Left ventricle myocardium superior (tissue), 1 donor: ENCODE measurements at regions not wholly inside any gene's neighbourhood (a gene's known extent, or its start where the extent isn't known, plus 50 kb on each side); places are given as distances from the start of the nearest gene placed in this dataset.

Experiments
- ATAC-seq: fragments of 200-7000 bp; cut with Tn5 transposase; one replicate; pipeline ENCODE4 v1.9.1; 2020; ENCODE audit warnings: mild to moderate bottlenecking, moderate library complexity
- DNase-seq: peaks from one replicate; pipeline ENCODE4 v3.0.0-alpha.2; 2020
- intact Hi-C: fragments of 100-400 bp; cut with micrococcal nuclease; formaldehyde crosslinking; loops from one replicate; pipeline ENCODE4 v1.11.0; 2022
- donor health status: DM: no; HTN: yes; CAD: no; lungs with severe emphysema.

DNA sequence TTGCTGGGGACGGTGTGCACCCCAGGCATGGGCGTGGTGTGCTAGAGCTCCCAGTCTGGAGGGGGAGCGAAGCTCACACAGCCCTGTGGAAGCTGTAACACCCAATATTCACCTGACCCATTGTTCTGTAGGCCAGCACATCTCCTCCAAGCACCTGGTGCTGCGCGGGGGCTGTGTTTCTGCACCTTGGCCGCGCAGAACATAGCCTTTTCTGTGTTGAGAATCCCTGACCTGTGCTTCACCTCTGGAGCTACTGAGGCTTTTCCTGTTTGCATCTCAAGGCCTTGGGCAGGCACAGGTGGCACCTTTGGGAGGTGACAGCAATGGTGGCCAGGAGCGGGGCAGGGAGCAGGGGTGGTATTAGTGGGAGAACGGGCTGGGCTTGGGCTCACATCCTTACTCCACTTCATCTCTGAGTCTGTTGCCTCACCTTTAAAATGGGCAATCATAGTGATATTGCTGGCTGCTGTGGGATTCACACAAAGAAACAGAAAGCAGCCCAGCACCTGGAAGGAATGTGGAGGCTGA lies 343.9 kb upstream of the AJAP1 start:
- DNase-seq (no peak), ATAC-seq (no peak)
- intact Hi-C loops: no loop called here

DNA sequence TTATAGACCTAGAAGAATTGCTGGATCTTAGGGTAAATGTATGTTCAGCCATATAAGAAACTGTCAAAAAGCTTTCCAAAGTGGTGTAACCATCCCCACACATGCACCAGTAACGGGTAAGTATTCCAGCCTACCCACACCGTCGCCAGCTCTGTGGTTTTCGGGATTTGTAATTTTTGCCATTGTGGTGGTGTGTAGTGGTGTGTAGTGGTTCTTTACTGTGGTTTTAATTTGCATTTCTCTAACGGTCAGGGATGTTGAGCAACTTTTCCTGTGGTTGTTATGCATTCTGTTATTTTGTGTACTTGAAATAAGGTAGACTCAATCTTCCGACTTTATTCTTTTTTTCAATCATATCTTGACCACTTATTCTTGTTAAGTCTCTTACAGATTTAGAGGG lies 342.4 kb upstream of the AJAP1 start:
- intact Hi-C loops: no loop called here
- no peak for DNase-seq
- no peak for ATAC-seq

DNA sequence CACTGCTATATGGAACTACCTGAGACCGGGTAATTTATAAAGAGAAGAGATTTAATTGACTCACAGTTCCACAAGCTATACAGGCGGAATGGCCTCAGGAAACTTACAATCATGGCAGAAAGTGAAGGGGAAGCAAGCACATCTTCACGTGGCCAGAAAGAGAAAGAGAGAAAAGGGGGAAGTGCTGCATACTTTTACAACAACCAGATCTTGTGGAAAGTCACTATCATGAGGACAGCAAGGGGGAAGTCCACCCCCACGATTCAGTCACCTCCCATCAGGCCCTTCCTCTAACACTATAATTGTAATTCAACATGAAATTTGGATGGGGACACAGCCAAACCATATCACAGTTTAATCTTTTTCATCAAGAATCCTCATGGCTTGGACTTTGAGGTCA lies 339.2 kb upstream of the AJAP1 start:
- intact Hi-C loops: no loop called here
- ATAC-seq (no peak), DNase-seq (no peak)

DNA sequence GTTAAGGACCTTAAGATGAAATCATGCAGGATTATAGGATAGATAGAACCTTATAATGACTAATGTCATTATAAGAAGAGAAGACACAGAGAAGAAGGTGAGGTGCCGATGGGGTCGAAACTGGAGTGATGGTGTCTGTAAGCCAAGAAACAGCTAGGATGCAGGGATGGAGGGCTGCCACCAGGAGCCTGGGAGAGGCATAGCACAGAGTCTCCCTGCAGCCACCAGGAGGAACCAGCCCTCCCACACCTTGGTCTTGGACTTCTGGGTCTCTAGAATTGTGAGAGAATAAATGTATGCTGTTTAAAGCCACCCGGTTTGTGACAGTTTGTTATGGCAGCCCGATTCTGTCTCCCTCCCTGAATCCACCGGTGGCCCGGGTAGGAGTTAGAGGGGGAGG lies 337.2 kb upstream of the AJAP1 start:
- ATAC-seq (no peak), DNase-seq (no peak)
- intact Hi-C loops: no loop called here

DNA sequence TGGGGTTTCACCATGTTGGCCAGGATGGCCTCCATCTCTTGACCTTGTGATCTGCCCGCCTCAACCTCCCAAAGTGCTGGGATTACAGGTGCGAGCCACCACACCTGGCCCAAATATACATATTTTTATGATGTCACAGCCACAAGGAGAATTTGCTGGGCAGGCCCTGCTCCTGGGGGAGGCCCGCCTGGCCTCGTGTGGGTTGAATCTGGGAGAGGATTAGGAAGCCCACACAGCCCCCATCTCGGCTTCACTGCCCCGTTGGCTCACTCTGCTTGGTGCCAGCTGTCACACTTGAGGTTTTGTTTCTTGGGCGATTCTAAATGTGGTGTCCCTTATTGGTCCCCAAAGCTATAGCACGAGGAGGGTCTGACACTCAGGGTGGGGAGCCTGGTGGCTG lies 335.7 kb upstream of the AJAP1 start:
- intact Hi-C loops: no loop called here
- no peak for ATAC-seq
- DNase-seq: no peak

DNA sequence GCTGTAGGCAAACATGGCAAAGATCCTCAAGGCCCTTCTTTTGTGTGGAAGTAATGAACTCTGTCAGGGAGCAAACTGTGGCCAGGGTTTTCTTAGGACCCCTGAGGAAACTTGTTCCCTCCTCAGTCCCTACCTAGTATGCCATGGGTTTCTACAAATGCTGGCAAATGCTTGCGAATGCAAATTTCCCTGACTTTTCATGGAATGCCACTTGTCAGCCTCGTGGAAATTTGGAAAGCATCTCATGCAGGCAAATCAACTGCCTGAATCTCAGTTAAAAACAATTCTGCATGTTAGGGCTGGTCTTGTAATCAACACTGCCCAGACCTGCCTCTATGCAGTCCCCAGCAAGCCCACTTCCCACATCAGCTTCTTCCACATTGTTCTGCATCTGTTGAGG lies 334.9 kb upstream of the AJAP1 start:
- intact Hi-C loops: no loop called here
- no peak for DNase-seq
- no peak for ATAC-seq

DNA sequence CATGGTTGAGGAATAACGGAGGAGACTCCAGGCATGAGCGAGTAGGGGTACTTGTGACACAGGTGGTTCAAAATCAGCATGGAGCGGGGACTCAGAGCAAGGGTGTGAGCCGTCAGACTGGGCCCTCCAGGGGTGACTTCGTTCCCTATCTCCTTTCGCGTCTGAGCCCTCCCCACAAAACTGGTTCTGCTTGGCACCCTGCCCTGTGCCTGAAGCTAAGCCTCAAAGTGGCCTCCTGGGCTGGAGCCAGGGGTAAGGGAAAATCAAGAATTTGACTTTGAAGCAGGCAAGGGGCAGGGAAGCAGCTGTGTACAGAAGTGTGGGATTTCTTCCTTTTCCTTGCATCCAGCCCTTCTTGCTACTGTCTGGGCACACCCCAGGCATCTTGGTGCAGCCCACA lies 331.5 kb upstream of the AJAP1 start:
- no peak for ATAC-seq

DNA sequence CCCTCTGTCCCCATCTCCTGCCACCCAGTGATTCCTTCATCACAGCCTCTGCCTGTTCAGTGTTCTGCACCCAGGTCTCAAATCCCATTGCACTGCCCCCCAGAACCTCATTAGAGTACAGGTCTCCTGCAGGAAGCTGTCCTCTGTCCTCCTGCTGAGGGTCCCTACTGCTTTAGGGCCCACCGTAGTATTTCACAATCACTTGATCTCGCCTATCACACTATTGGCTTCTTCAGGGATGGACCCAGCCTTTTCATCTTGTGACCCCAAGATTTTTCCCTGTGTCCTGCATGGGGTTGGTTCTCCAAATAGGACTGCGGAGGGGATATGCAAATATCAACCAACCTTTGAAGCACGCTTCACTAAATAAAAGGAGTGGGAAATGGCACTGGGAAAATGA lies 331.1 kb upstream of the AJAP1 start:
- intact Hi-C loops: no loop called here
- no peak for ATAC-seq
- DNase-seq: no peak

More for the DNA sequence above, 331.5 kb upstream of the AJAP1 start:
- intact Hi-C loops: no loop called here
- DNase-seq: no peak

DNA sequence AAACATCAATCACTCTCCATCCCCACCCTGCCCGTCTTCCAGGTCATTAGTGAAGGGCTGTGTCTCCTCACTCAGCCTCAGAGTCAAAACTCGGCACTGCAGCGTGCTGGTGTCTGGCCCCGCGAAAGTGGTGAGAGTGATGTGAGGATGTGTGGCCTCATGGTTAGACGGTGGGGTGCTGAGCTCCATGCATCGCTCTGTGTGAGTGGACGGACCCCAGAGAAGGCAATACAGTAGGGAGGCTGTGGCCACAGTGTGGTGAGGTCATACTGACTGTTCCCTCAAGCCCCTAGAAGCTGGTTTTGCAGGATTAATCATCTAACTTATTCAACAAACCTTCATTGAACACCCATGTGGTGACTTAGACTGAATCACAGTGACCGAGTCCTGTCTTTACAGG lies 329.9 kb upstream of the AJAP1 start:
- intact Hi-C loops: no loop called here
- ATAC-seq: no peak
- no peak for DNase-seq

DNA sequence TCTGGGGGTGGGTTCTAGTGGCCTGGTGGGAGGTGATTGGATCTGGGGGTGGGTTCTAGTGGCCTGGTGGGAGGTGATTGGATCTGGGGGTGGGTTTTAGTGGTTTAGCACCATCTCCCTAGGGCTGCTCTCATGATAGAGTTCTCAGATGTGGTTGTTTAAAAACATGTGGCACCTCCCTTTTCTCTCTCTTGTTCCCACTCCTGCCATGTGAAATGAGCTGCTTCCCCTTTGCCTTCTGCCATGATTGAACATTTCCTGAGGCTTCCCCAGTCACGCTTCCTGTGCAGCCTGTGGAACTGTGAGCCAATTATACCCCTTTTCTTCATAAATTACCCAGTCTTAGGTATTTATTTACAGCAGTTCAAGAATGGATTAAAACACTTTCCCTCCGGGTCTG lies 327.3 kb upstream of the AJAP1 start:
- intact Hi-C loops: no loop called here
- ATAC-seq: no peak
- no peak for DNase-seq

DNA sequence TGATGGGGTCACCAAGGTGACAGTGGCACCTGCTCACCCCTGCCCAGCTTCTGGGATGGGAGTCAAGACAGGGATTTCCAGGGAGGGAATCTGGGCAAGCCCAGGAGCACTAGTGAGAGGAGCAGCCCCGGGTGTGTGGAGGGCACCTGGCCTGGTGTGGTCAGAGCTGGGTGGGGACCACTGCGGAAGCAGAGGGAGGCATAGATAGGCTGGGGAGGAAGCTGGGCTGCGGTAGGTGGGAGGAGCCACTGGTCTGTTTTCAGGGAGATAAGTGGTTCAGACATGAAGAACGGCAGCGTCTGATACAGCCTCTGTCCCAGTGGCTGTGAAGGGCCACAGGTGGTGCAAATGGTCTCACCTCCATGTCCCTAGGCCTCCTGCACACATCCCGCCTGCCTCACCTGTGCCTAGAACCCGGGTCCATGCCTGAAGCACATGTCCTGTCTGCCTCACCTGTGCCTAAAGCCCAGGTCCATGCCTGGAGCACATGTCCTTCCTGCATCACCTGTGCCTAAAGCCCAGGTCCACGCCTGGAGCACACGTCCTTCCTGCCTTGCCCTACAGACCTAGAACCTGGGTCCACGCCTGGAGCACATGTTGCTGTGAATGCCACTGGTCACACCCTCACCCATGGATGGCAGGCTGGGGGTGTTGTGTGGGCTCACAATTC lies 325.9 kb upstream of the AJAP1 start:
- no peak for ATAC-seq
- intact Hi-C loops: no loop called here

DNA sequence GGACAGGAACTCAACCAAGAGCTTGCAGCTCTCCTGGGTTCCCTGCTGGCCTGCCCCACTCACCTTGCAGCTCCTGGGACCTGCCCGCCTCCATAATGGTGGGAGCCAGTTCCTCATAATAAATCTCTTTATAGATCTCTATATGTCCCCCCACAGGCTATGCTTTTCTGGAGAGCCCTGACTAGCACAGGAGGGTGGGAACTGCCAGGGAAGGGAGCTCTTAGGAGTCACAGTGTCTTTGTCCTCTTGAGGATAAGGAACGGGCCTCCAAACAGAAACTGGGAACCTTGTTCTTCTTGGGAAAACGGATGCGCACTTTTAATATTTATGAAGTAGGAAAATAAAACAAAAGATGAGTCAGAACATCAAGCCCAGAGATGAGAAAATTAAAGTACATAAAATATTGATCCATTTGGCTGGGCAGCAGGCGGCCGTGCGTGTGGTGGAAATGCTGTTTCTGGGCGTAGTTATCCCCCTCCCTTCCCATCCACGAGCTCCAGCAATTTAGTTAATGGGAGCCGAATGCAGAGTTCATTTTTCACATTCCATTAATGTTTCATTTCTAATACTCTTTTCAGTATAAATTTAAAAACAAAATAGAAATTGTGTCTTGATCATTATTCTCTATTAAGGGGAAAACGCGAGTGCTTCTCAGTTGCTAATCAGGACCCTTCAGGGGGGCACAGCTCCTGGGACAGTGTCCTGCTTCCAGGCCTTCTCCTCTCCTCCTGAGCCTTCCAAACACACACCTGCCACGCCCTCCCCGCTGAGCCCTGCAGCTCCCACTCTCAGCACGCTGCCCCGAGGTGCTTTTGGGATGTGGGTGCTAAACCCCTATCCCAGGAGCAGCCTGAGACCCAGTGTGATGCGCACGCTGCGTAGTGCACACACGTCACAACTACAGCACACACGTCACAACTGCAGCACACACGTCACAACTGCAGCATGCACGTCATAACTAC lies 323.3 kb upstream of the AJAP1 start:
- ATAC-seq (no peak), DNase-seq (no peak)
- intact Hi-C loops: no loop called here

More for the DNA sequence above, 325.9 kb upstream of the AJAP1 start:
- DNase-seq: no peak

DNA sequence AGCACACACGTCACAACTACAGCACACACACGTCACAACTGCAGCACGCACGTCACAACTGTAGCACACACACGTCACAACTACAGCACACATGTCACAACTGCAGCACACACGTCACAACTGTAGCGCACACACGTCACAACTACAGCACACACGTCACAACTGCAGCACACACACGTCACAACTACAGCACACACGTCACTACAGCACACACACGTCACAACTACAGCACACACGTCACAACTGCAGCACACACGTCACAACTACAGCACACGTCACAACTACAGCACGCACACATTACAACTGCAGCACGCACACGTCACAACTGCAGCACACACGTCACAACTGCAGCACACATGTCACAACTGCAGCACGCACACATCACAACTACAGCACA lies 322.6 kb upstream of the AJAP1 start:
- intact Hi-C loops: no loop called here
- no peak for DNase-seq
- ATAC-seq: no peak

DNA sequence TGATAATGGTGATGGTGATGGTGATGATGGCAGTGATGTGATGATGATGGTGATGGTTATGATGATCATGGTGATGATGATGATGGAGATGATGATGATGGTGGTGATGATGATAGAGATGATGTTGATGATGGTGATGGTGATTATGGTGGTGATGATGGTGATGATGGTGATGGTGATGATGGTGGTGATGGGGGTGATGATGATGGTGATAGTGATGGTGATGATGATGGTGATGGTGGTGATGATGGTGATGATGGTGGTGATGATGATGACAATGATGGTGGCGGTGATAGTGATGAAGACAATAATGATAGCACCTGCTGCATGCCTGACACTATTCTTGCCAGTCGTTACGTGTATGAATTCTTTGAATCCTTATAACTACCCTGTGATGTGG lies 317.9 kb upstream of the AJAP1 start:
- DNase-seq (no peak), ATAC-seq (no peak)
- intact Hi-C loops: no loop called here

DNA sequence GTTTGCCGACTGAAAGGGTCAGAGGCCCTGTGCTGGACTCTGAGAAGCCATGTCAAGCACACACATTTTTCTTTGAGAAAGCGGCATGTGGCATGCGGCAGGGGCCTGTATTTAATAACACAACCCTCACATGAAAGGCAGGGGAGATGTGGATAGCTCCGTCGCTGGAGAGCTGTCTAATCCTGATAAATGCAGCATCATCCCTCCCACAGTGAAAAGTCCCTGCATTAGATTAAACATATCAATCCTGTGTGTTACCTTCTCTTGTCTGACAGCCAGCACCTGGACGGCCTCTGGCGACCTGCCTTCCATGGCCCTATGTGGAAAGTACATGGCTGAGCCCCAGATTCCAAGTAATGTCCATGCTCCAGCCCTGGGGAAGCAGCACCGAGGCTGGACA lies 313.0 kb upstream of the AJAP1 start:
- DNase-seq: no peak
- intact Hi-C loops: no loop called here
- ATAC-seq: no peak

DNA sequence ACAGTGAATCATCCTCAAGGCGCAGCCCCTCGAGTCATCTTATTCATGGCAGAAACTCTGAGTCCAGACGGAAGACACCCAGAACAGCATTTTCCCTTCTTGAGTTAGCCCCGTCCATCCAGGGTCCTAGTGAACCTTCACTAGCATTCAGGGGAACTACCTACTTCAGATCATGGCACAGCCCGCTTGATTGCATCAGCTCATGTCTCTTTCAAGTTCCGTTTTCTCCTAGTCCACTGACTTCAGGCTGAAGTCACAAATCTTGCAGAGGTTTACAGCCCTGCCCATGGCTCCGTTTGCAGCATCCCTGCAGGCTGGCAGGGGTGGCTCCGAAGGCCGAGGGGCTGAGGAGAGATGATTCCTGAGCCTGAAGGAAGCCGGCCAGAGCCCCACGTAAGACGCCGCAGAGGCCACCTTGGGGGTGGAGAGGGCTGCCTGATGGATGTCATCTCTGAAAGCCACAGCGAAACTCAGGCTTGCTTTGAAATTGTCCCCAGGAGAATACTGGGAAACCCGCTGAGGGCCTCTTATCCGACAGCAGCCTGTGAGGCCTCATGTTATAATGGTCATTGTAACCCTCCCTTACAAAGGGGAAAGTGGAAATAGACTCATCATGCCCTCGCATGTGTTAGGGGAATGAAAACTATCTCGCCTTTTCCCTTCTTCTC lies 310.2 kb upstream of the AJAP1 start:
- DNase-seq (no peak), ATAC-seq (no peak)
- intact Hi-C loops: no loop called here

DNA sequence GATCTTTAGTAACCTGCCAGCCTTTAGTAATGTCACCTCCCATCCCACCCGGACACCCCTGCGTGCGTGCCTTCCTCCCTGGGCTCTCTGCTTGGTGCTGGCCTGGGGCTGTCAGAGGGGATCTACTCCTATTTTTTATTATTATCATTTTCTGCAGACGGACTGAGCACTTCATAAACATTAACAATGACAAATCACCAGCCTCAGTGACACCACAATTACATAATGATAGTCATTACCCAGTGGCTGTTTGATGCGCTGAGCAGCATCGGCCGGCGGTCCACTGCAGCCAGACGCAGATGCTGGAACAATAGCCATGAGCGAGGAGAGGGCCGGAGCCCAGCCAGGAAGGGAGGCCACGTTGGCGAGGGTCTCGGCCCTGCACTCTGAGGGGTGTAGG lies 309.3 kb upstream of the AJAP1 start:
- intact Hi-C loops: no loop called here
- DNase-seq: no peak

DNA sequence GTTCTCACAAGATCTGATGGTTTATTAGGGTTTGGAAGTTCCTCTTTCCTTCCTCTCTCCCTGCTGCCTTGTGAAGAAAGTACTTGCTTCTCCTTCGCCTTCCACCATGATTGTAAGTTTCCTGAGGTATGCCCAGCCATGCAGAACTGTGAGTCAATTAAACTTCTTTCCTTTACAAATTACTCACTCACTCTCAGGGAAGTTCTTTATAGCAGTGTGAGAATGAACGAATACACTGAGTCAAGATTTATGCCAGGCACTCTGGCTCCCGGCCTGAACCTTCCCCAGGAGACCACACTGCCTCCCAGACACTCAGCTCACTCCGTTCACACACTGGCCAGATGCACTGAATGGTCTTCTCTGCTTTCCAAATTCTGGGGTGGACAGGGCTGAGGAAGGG lies 308.3 kb upstream of the AJAP1 start:
- DNase-seq (no peak), ATAC-seq (no peak)
- intact Hi-C loops: no loop called here

More for the DNA sequence above, 309.3 kb upstream of the AJAP1 start:
- ATAC-seq: no peak

DNA sequence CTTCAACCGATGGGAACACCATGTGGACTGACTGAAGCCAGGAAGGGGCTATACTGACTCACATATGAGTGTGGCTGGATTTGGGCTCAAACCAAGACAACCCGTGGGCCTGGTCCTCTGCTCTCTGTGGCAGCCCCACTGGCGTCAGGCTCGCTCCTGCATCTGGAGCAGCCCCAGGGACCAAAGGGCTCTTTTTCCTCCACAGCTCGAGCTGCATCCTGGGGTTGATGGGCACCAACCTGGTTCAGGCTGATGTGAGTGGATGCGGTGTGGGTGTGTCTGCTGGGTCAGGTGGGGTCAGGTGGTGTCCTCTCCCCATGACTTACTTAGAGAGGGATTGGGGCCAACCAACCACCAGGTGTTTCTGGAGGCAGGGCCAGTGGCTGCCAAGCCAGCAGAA lies 303.0 kb upstream of the AJAP1 start:
- ATAC-seq: no peak
- DNase-seq: no peak
- intact Hi-C loops: no loop called here
